GM19324 (cell line): ENCODE measurements at regions not wholly inside any gene's neighbourhood (a gene's known extent, or its start where the extent isn't known, plus 50 kb on each side); places are given as distances from the start of the nearest gene placed in this dataset.
"Not testable (repeated sequence)": the region's sequence is repeated elsewhere in the genome, so short reads cannot be mapped to it uniquely, and the experiment has no call there.

Experiments used
- ATAC-seq: cut with Tn5 transposase; IDR thresholded peaks from one replicate; pipeline ENCODE4 v1.9.1; 2021; ENCODE audit warnings: mild to moderate bottlenecking, moderate library complexity; ENCODE audit not compliant: unreplicated experiment, low FRiP score

GRCh38 chr4:82301390-82301789 is 72.4 kb downstream of the HNRNPD start:
- not testable (repeated sequence) for ATAC-seq

DNA sequence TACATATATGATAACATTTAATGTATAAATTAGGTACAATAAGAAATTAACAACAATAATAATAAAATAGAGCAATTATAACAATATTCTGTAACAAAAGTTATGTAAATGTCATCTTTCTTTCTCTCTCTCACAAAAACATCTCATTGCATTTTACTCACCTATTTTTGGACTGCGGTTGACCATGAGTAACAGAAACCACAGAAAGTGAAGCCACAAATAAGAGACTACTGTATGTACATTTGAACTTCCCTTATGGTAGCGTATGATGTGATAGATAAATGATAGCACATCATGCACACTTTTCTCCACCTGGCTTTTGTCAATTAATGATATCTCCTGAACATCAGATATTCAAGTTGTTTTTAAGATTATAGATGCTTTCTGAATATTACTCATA is 80.5 kb downstream of the HNRNPD start:
- peak; percentile 90 for ATAC-seq

- no peak for ATAC-seq
Observed at GRCh38 chr4:82287720-82288119, 86.1 kb downstream of the HNRNPD start.

GRCh38 chr4:82284858-82285805 is 88.7 kb downstream of the HNRNPD start:
- ATAC-seq, result peak; percentile 100

DNA sequence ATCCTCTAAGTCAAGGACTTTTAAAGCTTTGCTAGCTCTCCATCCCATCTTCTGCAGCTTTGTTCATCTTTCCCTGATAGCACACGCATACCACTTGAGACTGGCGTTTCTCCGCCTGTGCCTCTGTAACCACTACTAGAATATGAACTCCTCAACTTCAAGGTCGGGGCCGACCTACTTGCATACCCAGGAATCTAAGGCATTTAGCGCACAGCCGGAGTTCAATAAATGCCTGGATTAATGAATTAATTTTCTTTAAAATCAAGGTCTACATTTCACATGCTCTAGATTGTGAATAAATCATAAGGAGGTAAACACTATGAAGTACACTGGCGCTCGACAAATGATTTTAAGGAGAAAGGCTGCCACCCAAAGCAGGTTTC is 89.3 kb downstream of the HNRNPD start:
- no peak for ATAC-seq

DNA sequence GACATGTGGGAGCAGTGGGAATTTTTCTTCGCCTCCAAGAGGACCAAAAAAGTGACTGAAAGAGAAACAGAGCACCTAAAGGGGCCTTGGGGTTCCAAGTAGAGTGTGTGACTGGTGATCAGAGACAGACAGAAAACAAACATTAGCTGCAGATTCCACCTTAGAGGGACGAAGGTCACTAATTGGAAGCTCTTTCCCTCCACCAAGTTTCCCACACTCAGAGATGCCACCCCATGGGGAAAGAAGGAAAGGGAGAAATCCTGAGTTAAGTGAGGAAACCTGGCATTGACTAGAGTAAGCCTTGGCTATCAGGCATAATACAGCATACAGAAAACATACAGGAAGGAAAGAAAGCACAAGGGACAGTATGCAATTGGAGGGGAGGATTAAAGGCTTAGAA is 90.9 kb downstream of the HNRNPD start:
- ATAC-seq, result no peak

DNA sequence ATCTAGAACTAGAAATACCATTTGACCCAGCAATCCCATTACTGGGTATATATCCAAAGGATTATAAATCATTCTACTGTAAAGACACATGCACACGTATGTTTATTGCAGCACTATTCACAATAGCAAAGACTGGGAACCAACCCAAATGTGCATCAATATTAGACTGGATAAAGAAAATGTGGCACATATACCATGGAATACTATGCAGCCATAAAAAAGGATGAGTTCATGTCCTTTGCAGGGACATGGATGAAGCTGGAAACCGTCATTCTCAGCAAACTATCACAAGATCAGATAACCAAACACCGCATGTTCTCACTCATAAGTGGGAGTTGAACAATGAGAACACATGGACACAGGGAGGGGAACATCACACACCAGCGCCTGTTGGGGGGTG is 94.2 kb downstream of the HNRNPD start:
- ATAC-seq, result not testable (repeated sequence)

- ATAC-seq, result no peak
Observed at GRCh38 chr4:82276332-82276640, 97.5 kb downstream of the HNRNPD start.

DNA sequence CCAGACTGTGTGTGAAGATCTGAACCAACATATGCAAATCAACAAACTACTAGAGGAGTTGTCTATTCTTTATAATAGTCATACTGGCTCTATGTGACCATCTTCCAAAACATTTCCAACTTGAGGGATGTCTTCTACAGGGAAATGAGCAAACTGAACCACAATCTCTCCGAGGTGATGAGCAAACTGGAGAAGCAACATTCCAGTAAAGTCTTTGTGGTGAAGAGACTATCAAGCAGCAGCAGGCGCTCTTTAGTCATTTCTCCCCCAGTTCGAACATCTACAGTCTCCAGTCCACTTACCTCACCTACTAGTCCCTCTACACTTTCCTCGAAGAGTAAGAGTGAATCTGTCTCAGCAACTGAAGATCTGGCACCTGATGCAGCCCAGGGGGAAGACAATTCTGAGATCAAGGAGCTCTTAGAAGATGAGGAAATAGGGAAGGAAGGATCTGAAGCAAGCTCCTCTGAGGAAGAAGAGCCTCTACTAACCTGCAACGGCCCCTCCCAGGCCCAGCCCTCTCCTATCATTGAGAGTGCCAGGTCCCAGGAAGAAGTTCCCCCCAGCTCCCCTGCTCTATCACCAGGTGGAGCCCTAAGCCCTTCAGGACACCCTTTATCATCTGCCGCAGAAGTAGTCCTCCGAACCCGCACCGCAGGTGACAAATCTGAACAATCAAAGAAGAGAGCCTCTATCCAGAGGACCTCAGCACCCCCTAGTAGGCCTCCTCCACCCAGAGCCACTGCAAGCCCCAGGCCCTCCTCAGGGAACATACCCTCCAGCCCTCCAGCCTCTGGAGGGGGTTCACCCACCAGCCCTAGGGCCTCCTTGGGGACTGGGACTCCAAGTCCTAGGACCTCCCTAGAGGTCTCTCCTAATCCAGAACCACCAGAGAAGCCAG is 98.1 kb downstream of the HNRNPD start:
- ATAC-seq, result no peak

DNA sequence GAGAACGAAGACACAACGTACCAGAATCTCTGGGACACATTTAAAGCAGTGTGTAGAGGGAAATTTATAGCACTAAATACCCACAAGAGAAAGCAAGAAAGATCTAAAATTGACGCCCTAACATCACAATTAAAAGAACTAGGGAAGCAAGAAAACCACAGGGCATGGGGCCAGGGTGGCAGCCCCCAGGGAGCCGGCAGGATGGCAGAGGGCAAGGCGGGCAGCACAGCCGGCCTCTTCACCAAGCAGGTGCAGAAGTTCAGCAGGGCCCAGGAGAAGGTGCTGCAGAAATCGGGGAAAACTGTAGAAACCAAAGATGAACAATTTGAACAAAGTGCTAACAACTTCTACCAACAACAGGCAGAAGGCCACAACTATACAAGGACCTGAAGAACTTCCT is 99.1 kb downstream of the HNRNPD start:
- not testable (repeated sequence) for ATAC-seq

- not testable (repeated sequence) for ATAC-seq
Observed at GRCh38 chr4:82272523-82272922, 101.3 kb downstream of the HNRNPD start.

GRCh38 chr4:82271915-82272480 is 101.8 kb downstream of the HNRNPD start:
- ATAC-seq, result not testable (repeated sequence)

GRCh38 chr4:82268826-82269193 is 105.0 kb downstream of the HNRNPD start:
- no peak for ATAC-seq

GRCh38 chr4:82268050-82268825 is 105.6 kb downstream of the HNRNPD start:
- ATAC-seq, result no peak

GRCh38 chr4:82267506-82267905 is 106.3 kb downstream of the HNRNPD start:
- ATAC-seq, result no peak

DNA sequence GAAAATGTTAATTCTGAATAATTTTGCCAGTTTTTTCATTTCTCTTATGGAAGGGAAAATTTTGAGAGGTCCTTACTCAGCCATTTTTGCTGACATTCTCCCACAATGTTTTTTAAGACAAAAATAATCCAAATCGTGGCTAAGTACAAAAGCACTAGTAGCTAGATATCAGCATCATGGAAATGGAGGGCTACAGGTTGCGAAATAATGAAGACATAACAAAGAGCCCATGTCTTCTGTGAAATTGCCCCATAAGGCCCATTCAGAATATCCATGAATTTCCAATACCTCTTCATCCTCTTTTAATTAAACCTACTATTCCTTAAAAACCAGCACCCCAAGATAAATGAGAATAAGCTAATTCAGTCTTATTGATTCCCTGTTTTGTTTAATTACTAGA is 107.4 kb downstream of the HNRNPD start:
- no peak for ATAC-seq

GRCh38 chr4:82261084-82261483 is 112.7 kb downstream of the HNRNPD start:
- ATAC-seq, result no peak

- ATAC-seq, result no peak
Observed at GRCh38 chr4:82260632-82261031, 113.2 kb downstream of the HNRNPD start.

DNA sequence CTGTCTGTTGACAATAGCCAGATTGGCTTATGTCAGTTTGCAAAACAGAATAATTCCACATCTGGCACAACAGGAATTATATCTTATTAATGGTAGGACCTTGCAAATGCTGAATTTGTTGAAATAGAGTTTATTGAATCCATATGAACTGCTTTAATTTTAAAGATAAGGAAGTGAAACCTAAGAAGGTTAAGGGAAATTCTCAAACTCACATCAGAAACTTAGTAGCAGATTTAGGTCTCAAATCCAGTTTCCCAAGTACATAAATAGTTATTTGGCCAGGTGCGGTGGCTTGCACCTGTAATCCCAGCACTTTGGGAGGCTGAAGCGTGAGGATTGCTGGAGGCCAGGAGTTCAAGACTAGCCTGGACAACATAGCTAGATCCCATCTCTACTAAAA is 117.1 kb downstream of the HNRNPD start:
- ATAC-seq, result no peak

DNA sequence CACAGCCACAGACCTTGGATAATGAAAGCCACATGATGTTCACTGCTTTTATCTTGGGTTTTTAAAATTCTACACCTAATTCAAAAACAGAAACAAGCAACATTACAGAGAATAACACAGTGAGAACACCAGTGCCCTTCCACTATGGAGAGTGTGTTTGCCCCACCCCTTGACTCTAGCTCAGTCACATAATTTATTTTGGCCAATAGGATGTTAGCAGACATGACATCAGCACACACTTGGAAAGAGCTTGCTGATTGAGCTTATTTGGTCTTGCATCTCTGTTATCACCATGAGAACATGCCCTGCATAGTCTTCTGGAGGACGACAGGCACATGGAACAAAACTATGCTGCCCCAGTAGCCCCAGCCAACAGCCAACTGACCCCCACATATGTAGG is 118.1 kb downstream of the HNRNPD start:
- no peak for ATAC-seq
